ENCODE measurements at regions not wholly inside any gene's neighbourhood (a gene's known extent, or its start where the extent isn't known, plus 50 kb on each side); places are given as distances from the start of the nearest gene placed in this dataset.

GRCh38 chr4:161225327-161225726 is 938.5 kb downstream of the FSTL5 start:
- no peak for DNase-seq (ENCODE audit: low spot score)

- DNase-seq (ENCODE audit: low spot score): no peak
Measured at GRCh38 chr4:161222889-161223288, 940.9 kb downstream of the FSTL5 start.

GRCh38 chr4:161208564-161208963 is 955.2 kb downstream of the FSTL5 start:
- no peak for DNase-seq (ENCODE audit: low spot score)

- no peak for DNase-seq (ENCODE audit: low spot score)
Measured at GRCh38 chr4:161206528-161207080, 957.2 kb downstream of the FSTL5 start.

- DNase-seq (ENCODE audit: low spot score): no peak
Measured at GRCh38 chr4:161203865-161204264, 959.9 kb downstream of the FSTL5 start.

GRCh38 chr4:161197912-161198311 is 965.9 kb downstream of the FSTL5 start:
- DNase-seq (ENCODE audit: low spot score): no peak

- DNase-seq (ENCODE audit: low spot score): no peak
Measured at GRCh38 chr4:161197474-161197873, 966.3 kb downstream of the FSTL5 start.

- no peak for DNase-seq (ENCODE audit: low spot score)
Measured at GRCh38 chr4:161189286-161190134, 974.3 kb downstream of the FSTL5 start.

GRCh38 chr4:161188578-161188977 is 975.2 kb downstream of the FSTL5 start:
- no peak for DNase-seq (ENCODE audit: low spot score)

GRCh38 chr4:161187569-161187968 is 976.2 kb downstream of the FSTL5 start:
- DNase-seq (ENCODE audit: low spot score): no peak

GRCh38 chr4:161186750-161187149 is 977.0 kb downstream of the FSTL5 start:
- DNase-seq (ENCODE audit: low spot score): no peak

- no peak for DNase-seq (ENCODE audit: low spot score)
Measured at GRCh38 chr4:161186012-161186411, 977.8 kb downstream of the FSTL5 start.

GRCh38 chr4:161183729-161184128 is 980.1 kb downstream of the FSTL5 start:
- DNase-seq (ENCODE audit: low spot score): no peak

- no peak for DNase-seq (ENCODE audit: low spot score)
Measured at GRCh38 chr4:161182913-161183312, 980.9 kb downstream of the FSTL5 start.

GRCh38 chr4:161178310-161178709 is 985.5 kb downstream of the FSTL5 start:
- no peak for DNase-seq (ENCODE audit: low spot score)

- no peak for DNase-seq (ENCODE audit: low spot score)
Measured at GRCh38 chr4:161172396-161173026, 991.3 kb downstream of the FSTL5 start.

- DNase-seq (ENCODE audit: low spot score): no peak
Measured at GRCh38 chr4:161167539-161167938, 996.3 kb downstream of the FSTL5 start.

GRCh38 chr4:161160718-161161117 is 1003.1 kb downstream of the FSTL5 start:
- no peak for DNase-seq (ENCODE audit: low spot score)

GRCh38 chr4:161148051-161148450 is 1015.7 kb downstream of the FSTL5 start:
- DNase-seq (ENCODE audit: low spot score): no peak

GRCh38 chr4:161143375-161143774 is 1020.4 kb downstream of the FSTL5 start:
- DNase-seq (ENCODE audit: low spot score): no peak

- no peak for DNase-seq (ENCODE audit: low spot score)
Measured at GRCh38 chr4:161134795-161135194, 1029.0 kb downstream of the FSTL5 start.

- no peak for DNase-seq (ENCODE audit: low spot score)
Measured at GRCh38 chr4:161133586-161134276, 1030.1 kb downstream of the FSTL5 start.

Data from Ammon's horn (tissue), 1 donor.